Activated CD4-positive, alpha-beta T cell treated with anti-CD3 and anti-CD28 coated beads, Interleukin-2, amount 50 U/mL, for 1 hour (primary cell): ENCODE measurements at regions not wholly inside any gene's neighbourhood (a gene's known extent, or its start where the extent isn't known, plus 50 kb on each side); places are given as distances from the start of the nearest gene placed in this dataset.
"Not testable (repeated sequence)": the region's sequence is repeated elsewhere in the genome, so short reads cannot be mapped to it uniquely, and the experiment has no call there.

Experiments
- DNase-seq: peaks from one replicate; pipeline ENCODE4 v3.0.0-alpha.2; 2020

- DNase-seq: no peak
These were observed 1105.5 kb upstream of the TMEM132C start for GRCh38 chr12:127161466-127161865.

- no peak for DNase-seq
These were observed 1104.7 kb upstream of the TMEM132C start for GRCh38 chr12:127162307-127162706.

- DNase-seq: peak; percentile 19
These were observed 1104.1 kb upstream of the TMEM132C start for GRCh38 chr12:127162902-127163301.

- peak; percentile 82 for DNase-seq
These were observed 1101.2 kb upstream of the TMEM132C start for GRCh38 chr12:127165567-127166392.

- no peak for DNase-seq
These were observed 1097.4 kb upstream of the TMEM132C start for GRCh38 chr12:127169321-127170181.

GRCh38 chr12:127170226-127171180 is 1096.5 kb upstream of the TMEM132C start:
- DNase-seq: no peak

GRCh38 chr12:127172861-127173260 is 1094.1 kb upstream of the TMEM132C start:
- no peak for DNase-seq

- not testable (repeated sequence) for DNase-seq
These were observed 1093.0 kb upstream of the TMEM132C start for GRCh38 chr12:127173971-127174370.

GRCh38 chr12:127174881-127175280 is 1092.1 kb upstream of the TMEM132C start:
- DNase-seq: no peak

GRCh38 chr12:127175361-127175760 is 1091.6 kb upstream of the TMEM132C start:
- no peak for DNase-seq

- no peak for DNase-seq
These were observed 1090.2 kb upstream of the TMEM132C start for GRCh38 chr12:127176804-127177203.

GRCh38 chr12:127178052-127178451 is 1088.9 kb upstream of the TMEM132C start:
- no peak for DNase-seq

- DNase-seq: no peak
These were observed 1088.5 kb upstream of the TMEM132C start for GRCh38 chr12:127178463-127178862.

- DNase-seq: no peak
These were observed 1087.8 kb upstream of the TMEM132C start for GRCh38 chr12:127179176-127179575.

GRCh38 chr12:127182018-127182417 is 1085.0 kb upstream of the TMEM132C start:
- DNase-seq: no peak

GRCh38 chr12:127189992-127190391 is 1077.0 kb upstream of the TMEM132C start:
- no peak for DNase-seq

- no peak for DNase-seq
These were observed 1075.8 kb upstream of the TMEM132C start for GRCh38 chr12:127191129-127191528.

GRCh38 chr12:127192391-127192790 is 1074.6 kb upstream of the TMEM132C start:
- DNase-seq: no peak

GRCh38 chr12:127193341-127193740 is 1073.6 kb upstream of the TMEM132C start:
- DNase-seq: no peak

- DNase-seq: no peak
These were observed 1072.8 kb upstream of the TMEM132C start for GRCh38 chr12:127194176-127194575.

- no peak for DNase-seq
These were observed 1061.0 kb upstream of the TMEM132C start for GRCh38 chr12:127205781-127206555.

- no peak for DNase-seq
These were observed 1057.7 kb upstream of the TMEM132C start for GRCh38 chr12:127209318-127209717.
